ENCODE measurements at regions not wholly inside any gene's neighbourhood (a gene's known extent, or its start where the extent isn't known, plus 50 kb on each side); places are given as distances from the start of the nearest gene placed in this dataset.
"Not testable (repeated sequence)": the region's sequence is repeated elsewhere in the genome, so short reads cannot be mapped to it uniquely, and the experiment has no call there.

DNA sequence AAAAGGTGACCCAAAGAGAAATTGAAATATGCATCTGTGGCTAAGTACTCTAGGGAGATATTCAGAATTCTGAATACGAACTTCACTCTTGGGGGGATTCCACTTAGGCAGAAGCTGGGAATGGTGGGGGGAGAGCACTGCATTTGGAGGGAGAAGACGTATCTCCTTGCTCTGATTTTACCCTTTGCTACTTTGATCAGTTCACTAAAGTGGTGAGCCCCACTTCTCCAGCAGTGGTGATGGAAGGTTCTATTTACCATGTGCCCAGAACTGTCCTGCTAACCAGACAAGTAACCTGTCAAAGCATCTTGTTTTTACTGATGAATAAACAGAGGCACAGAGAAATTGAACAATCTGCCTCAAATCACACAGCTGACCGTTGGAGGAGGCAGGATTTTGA is 483.4 kb downstream of the SIPA1L2 start:
- DNase-seq: no peak

DNA sequence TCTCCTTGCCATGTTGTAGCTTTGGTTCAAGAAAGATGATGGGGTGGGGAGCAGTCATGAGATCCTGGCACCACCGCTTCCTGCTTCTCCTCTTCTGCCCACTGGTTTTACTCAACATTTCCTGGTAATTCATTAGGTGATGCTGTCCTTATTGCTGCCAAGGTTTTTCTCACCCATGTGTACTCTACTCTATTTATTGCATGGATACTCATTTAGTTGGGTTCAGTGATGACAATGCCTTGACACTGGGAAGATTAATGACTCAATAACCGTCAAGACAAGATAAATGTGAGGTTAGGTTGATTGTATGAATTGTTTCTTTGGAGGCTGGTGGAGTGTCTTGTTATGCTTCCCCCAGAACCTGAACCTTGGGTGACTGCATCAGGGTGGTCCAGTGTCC is 484.2 kb downstream of the SIPA1L2 start:
- DNase-seq: no peak

DNA sequence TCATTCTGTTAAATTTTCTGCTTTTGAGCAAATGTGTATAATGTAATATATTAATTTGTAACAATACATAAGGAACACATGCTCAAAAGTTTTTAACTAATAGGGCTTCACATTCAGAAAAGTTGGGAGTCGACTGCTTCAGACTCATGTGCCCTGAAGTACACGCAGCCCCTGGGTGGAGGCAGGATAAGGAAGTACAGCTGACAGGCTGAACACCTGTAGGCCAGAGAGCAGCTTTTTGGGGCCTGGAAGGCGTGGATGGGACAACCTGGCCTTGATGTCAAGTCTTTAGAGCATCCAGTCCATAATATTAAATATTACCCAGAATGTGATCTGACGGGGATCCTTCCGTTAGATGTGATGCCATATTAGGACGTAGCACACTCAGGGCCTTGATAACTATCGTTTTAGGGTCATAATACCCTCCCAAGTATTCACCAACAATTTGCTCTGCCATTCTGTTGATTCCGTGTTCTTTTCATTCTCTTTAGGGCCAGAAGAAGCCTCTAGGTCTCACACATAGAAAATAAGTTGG is 485.2 kb downstream of the SIPA1L2 start:
- no peak for DNase-seq

DNA sequence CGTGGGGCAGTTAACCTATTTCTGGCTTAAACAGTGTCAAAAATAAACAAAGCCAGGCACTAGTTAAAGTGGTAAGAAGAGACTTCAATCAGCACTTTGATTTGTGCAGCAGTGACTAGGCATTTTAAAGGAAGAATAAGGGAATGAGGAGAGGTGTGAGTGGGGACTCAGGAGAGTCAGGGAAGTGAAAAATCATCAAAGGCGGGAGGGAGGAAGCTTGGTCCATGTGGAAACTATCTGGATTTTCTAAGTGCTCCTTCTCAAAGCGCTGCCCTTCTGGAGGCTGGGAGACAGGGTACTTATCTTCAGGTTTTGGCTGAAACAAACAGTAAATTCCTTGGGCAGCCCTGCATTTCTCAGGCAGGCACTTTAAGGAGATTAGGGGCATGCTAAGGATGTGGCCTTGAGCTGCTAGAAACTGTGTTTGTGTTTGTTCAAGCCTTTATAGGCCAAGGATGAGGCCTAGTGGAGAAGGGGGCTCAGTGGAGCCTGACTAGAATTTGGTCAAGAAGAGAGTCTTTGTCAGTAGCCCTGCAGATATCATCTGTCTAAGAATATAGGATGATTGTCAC is 486.5 kb downstream of the SIPA1L2 start:
- DNase-seq: no peak

DNA sequence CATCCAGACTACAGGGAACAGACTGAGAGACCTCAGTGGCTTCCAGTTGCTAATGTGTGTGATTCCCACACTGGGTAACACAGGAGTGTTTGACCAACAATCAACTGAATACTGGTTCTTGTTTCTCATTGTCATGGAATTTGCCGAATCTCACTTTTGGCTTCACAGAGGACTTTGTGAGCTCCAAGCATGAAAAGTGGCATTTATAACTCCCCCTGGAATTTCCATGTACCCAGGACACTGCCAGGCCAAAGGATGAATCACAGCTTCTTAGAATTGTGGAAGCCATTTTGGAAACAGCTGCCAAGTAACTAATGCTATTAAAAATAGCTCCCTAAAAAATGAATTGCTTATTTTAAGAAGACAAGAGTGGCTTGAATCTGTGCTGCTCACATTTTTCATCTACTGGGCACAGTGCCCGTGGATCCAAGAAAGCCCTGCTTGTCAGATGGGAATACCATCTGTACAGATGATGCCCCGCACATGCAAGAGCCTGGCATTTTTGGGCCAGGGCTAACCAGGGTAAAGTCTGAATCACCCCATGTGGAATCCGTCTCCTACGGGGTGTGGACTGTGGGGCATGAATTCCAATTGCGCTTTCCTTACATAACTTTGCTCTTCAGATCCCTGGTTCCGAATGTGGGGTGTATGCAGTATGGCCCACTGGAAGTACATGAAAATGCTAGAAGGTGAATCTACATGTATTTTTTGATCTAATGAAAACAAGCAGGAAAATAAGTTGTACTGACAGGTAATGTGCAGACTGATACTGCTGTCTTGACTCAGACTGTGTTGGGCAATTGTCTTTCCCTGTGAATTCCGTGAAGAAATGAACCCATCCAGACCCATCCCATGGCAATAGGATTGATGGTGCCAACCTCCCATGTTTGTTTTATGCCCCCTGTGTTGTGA is 487.3 kb downstream of the SIPA1L2 start:
- no peak for DNase-seq

DNA sequence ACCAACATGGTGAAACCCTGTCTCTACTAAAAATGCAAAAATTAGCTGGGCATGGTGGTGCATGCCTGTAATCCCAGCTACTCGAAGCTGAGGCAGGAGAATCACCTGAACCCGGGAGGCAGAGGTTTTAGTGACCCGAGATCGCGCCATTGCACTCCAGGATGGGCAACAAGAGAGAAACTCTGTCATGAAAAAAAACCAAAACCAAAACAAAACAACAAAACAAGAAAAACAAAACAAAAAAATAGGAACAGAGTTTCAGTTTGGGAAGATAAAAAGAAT is 488.8 kb downstream of the SIPA1L2 start:
- DNase-seq: not testable (repeated sequence)

DNA sequence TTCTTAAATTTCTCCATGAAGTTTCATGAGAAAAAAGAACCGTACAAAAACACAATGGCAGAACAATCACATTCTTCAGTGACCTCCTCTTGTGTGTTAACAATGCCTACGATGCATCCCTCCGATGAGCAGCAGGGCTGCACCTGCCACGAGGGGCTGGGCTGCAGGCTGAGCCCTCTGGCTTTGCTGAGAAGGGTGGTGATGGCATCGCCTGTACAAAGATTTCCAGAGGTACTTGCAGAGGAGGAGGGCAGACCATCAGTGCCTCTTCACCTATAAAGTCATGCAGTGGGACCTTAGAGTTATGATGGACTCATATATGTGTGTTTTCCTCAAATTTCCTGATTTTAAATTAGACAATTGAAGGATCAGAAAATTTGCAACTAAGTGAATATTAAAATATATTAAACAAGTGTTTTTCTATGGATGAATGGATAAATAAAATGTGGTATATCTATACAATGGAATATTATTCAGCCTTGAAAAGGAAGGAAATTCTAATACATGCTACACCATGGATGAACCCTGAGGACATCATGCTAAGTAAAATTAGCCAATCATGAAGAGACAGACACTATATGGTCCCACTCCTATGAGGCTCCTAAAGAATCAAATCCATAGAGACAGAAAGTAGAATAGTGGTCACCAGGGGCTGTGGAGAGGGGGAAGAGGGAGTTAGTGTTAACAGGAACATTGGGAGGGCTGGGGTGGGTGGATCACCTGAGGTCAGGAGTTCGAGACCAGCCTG is 489.3 kb downstream of the SIPA1L2 start:
- no peak for DNase-seq

DNA sequence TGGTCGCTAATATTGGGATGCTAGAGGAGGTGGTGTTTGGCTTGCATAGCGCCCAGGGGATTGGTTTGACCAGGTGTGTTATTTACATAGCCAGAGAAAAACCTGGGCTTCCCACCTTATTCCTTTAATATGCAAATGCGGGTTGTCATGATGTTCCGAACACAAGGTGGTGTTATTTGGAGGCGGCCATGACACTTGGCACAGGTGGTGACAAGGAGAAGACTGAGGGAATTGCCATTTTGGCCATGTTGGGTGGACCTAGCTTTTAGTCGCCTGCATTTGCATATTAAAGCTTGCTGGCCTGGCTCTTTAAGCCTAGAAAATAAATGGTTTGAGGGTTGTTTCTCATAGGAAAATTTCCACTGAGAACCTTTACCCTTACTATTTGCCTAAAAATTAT is 490.5 kb downstream of the SIPA1L2 start:
- no peak for DNase-seq

DNA sequence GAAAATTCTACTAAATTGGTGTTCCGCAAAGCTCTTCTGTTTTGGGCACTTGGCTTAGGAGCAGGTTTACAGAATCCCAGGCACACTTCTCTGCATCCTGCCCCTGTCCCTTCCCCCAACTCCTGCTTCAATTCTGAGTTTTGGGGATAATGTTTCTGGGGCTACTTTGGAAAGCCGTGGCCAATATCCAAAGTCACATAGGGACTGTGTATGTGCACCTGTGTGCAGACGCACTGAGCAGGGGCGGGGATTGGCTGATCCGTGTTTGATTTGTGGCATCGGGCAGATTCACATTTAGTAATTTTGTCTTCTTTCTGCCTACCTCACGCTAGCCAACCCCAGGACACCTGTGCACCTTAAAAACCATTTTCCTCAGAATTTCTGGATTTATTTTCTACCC is 491.9 kb downstream of the SIPA1L2 start:
- DNase-seq: no peak

DNA sequence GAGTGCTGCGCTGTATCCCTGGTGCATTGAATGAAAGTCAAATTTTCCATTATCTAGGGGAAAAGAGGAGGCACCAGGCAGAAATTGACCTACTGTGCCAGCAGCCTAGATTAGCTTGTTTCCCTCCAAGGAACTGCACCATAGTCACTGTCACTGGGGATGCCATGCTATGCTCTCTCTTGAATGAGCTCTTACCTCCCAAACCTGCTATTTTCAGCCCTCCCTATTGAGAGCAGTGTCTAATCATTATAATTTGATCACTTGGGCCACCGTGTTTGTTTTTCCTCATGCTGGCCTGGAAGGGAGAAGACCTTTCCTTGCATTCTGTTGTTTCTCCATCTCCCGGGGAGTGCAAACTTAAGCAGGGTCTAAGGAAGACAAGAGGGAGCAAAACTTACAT is 492.9 kb downstream of the SIPA1L2 start:
- no peak for DNase-seq

DNA sequence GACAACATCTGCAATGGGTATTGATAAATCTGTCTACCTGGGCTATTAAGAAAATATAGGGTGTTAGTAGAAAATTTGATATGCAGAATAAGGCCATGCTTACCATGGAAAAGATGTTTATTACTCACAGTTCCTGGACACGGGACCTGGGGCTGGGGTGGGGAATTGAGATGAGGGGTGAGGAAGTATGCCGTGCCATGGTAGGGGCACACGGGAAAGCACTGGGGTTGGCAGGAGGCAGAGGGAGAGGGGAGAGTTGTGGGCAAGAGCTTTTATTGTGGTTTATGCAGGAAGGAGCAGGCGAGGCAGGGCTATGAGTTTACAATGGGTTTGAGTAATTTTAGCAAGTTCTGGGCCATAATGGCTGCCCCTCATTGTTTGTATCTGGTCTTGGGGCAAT is 493.8 kb downstream of the SIPA1L2 start:
- DNase-seq: no peak

DNA sequence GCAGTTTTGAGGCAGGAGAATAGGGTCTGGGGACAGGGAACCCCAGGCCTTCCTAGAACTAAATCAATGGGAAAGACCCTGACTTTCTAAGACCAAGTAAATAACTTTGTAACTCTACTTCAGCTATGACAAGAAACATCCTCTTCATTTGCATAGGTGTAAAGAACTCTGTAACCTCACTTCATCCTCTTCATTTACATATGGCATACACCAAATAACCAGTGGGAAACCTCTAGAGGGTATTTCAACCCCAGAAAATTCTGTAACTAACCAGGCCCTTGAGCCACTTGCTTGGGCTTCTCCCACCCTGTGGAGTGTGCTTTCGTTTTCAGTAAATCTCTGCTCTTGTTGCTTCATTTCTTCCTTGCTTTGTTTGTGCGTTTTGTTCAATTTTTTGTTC is 495.6 kb downstream of the SIPA1L2 start:
- no peak for DNase-seq

DNA sequence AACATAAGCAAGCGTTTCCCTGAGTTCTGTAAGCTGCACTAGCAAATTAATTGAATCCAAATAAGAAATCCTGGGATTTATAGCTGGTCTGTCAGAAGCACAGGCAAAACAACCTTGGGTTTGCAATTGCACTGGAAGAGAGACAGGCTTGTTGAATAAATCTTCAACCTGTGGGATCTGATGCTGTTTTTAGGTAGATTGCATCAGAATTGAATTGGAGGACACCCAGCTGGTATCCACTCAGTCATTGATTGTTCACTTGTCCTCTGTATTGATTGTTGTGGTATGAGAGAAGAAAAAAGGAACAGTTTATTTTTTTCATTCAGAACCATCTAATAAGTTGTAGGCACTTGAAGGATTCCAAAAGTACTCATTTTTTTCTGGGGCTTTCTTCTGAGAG is 497.4 kb downstream of the SIPA1L2 start:
- DNase-seq: no peak

DNA sequence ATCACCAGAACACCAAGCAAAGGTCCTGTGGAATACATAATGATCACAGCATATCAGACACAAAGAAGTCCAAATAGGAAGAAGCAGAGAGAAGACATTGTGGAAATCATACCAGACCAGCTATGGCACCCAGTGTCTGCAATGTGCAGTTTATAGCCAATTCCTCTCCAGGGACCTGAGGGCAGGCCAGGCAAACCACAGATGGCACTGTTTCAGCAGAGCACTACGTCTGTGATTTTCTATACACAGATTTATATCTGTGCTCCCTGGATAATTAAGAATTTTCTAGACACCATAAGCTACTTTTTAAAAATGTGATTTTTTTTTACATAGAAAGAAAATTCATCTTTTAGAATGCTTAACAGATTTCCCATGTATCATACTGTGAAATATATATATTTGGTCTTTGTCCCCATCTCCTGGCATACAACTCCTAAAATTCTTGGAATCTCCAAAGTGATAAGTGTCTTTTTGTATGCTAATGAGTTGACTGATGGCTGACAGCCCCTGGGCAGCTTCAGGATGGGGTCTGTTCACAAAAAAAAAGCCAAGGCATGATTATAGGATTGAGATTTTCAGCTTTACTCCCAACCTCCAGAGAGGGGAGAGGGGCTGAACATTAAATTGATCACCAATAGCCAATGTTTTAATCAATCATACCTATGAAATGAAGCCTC is 498.1 kb downstream of the SIPA1L2 start:
- no peak for DNase-seq

DNA sequence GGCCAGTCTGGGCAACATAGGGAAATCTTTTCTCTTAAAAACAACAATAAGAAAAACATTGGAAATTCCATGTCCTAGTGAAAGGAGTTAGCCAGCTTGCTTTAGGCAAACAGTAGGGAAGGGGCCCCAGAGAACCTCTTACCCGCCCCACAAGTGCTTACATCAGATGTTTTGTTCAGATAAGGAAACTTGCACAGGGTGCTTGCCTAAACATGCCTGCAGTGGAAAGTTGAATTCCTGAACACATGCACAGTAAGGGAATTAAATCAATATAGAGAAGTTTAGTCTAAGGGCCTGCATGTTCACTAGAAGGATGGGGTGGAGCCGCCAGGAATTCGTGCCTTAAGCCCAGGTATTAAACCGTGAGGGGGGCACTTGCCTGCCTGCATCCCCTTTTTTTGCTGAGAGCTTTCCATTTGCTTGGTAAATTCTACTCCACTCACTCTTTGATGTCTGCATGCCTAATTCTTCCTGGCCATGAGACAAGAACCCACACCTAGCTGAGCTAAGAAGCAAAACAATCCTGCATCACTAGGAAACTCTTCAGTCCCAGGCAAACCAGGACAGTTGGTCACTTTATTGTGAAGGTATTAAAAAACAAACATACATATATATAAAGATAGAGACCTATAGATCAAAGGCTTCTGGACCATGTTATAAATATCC is 499.0 kb downstream of the SIPA1L2 start:
- DNase-seq: no peak

DNA sequence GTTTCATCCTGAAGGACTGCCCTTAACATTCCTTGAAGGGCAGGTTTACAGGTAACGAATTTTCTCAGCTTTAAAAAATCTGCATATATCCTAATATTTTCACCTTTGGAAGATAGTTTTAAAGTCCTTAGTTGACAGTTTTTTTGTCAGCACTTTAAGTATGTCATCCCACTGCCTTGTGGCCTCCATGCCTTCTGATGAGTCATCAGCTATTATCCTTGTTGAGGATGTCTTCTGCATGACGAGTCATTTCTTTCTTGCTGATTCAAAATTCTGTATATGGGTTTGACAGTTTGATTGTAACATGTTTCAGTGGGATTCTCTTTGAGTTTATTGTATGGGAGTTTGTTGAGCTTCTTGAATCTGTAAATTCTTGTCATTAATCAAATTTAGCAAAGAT is 500.6 kb downstream of the DISC1 start:
- DNase-seq: no peak

DNA sequence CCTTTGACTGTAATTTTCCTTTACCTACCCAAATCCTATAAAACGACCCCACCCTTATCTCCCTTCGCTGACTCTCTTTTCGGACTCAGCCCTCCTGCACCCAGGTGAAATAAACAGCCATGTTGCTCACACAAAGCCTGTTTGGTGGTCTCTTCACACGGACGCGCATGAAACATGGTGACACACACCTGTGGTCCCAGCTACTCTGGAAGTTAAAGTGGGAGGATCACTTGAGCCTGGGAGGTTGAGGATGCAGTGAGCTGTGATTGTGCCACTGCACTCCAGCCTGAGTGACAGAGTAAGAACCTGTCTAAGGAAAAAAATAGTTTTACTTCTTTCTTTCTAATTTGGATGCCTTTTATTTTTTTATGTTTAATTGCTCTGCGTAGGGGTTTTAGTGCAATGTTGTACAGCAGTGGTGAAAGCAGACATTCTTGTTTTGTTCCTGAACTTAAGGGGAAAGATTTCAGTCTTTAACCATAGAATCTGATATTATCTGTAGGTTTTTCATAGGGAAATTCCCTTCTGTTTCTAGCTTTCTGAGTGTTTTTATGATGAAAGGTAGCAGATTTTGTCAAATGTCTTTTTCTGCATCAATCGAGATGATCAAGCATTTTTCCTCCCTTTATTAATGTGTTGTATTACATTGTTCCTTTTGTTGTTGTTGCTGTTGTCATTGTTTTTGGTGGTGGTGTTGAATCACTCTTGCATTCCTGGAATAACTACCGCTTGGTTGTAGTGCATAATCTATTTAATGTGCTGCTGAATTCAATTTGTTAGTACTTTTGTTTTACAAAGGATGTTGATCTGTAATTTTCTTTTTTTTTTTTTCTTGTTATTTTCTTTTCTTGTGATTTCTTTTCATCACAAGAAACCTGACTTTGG is 497.4 kb downstream of the DISC1 start:
- DNase-seq: no peak

DNA sequence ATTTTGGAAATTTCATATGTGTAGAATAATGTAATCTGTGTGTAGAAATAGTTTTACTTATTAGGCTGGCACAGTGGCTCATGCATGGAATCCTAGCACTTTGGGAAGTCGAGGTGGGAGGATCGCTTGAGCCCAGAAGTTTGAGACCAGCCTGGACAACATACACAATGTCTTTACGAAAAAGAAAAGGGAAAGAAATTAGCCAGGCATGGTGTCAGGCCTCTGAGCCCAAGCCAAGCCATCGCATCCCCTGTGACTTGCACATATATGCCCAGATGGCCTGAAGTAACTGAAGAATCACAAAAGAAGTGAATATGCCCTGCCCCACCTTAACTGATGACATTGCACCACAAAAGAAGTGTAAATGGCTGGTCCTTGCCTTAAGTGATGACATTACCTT is 491.3 kb downstream of the DISC1 start:
- not testable (repeated sequence) for DNase-seq

DNA sequence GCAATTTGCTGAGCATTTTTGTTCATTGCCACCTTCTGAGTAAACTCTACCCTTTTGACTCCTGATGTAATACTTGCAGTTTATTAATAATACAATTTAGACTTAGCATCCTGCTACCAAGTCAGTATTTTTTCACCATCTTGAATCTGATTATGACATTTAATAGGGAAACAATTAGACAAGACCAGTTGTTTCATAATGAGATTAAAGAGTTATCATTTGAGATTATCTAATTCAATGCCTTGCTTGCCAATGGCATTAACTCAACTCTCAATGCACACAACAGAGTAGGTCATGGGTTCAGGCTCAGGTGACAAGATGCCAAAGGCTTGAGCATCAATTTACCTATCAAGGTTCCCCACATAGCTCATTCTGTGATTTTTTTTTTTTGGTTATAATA is 488.4 kb downstream of the DISC1 start:
- DNase-seq: no peak

DNA sequence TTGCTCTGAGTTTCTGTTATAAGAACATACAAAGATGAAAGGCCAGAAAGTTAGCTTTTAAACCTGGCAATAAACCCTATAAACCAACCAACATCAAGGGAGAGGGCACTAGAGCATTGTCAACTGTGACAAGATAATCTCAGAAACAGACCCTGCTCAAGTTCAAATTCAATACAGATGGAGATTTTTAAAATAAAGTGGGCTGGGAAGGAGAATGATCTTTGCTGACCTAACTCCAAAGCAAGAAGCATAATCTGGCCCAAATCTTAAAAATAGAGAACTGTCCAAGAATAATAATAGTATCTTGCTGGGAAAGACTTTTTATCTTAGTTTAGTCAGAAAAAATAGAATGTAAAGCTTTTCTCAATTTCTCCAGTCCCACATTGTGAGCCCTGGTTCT is 485.5 kb downstream of the DISC1 start:
- no peak for DNase-seq

DNA sequence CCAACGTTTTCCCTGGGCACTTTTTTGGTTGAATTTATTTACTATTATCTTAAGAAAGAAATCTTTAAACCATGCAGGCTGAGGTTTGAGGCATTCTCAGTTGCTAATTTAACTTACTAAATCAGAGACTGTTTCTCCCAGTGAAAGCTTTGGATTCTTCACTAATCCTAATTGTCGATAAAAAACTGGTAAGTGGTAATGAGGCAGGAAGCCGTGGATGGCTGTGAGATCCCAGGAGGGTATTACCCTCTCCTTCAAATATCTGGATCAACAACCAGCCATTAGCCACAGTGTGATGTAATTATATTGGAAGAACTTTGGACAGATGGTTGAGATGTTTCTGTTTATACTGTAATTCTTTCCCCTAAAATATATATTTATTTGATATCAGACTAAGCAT is 485.0 kb downstream of the DISC1 start:
- DNase-seq: no peak
